Spleen (tissue), 11 donors: ENCODE measurements at regions not wholly inside any gene's neighbourhood (a gene's known extent, or its start where the extent isn't known, plus 50 kb on each side); places are given as distances from the start of the nearest gene placed in this dataset.

Experiments
- DNase-seq: peaks from one replicate; pipeline ENCODE4 v3.0.0-alpha.2; 2020
- H3K27ac ChIP-seq, 8 donors: fragments of 200-600 bp; sonication (generic) in 7 of 8; 1 replicate in 4 of 8; 2 replicates in 4 of 8; pipeline versions ENCODE4 v1.5.0 to v1.8.0; 2016 to 2021; ENCODE audit warnings: inconsistent platforms in 4 of 8, mild to moderate bottlenecking in 4 of 8, moderate library complexity in 1 of 8
- H3K27me3 ChIP-seq, 7 donors: fragments of 200-600 bp; sonication (generic) in 6 of 7; replicated peaks in 1 of 7; 1 replicate in 4 of 7; 2 replicates in 3 of 7; pipeline versions ENCODE4 v1.5.0 to v1.8.0; 2016 to 2021; ENCODE audit warnings: inconsistent platforms in 3 of 7, mild to moderate bottlenecking in 1 of 7
- H3K36me3 ChIP-seq, 6 donors: fragments of 200-600 bp; sonication (generic) in 5 of 6; 1 replicate in 4 of 6; 2 replicates in 2 of 6; pipeline versions ENCODE4 v1.5.0 to v1.8.0; 2016 to 2021; ENCODE audit warnings: inconsistent platforms in 2 of 6
- H3K4me1 ChIP-seq, 6 donors: fragments of 200-600 bp; sonication (generic) in 5 of 6; 1 replicate in 3 of 6; 2 replicates in 3 of 6; pipeline versions ENCODE4 v1.5.0 to v1.8.0; 2016 to 2021; ENCODE audit warnings: inconsistent platforms in 3 of 6
- H3K4me3 ChIP-seq, 8 donors: fragments of 200-600 bp; sonication (generic) in 7 of 8; 1 replicate in 4 of 8; 2 replicates in 4 of 8; pipeline versions ENCODE4 v1.5.0 to v1.8.0; 2016 to 2021; ENCODE audit warnings: inconsistent platforms in 4 of 8, mild to moderate bottlenecking in 4 of 8, moderate library complexity in 2 of 8
- H3K9me3 ChIP-seq, 8 donors: fragments of 200-600 bp; sonication (generic) in 7 of 8; 1 replicate in 4 of 8; 2 replicates in 4 of 8; pipeline versions ENCODE4 v1.5.0 to v1.8.0; 2016 to 2021; ENCODE audit warnings: inconsistent platforms in 4 of 8
- POLR2A ChIP-seq, 3 donors: fragments of 450-650 bp; IDR thresholded peaks; one replicate each; pipeline ENCODE4 v1.5.1; 2017; ENCODE audit warnings: antibody characterized with exemption in 3 of 3, mild to moderate bottlenecking in 1 of 3
- POLR2AphosphoS5 ChIP-seq, 3 donors: sonication (generic); formaldehyde crosslinking; IDR thresholded peaks; one replicate each; pipeline ENCODE4 v1.5.1; 2017; ENCODE audit warnings: antibody characterized with exemption in 3 of 3
- whole genome bisulfite sequencing, 5 donors: extraction: QIAGEN DNeasy Blood & Tissue Kit in 3 of 5; methylation state at CpG; one replicate each; pipeline versions ENCODE4 v1.1.5 to v1.1.7; 2013 to 2018; 5-methylcytosine and 5-hydroxymethylcytosine counted together
- intact Hi-C: fragments of 100-400 bp; cut with DNase I; formaldehyde crosslinking; loops from one replicate; pipeline ENCODE4 v1.15.0; 2023; ENCODE audit warnings: low total_unique reads
- TF ChIP-seq, protein P1 (sequence below), 11 experiments: fragments of 200-600 bp in 7 of 11; fragments of 450-650 bp in 4 of 11; sonication (generic) in 4 of 11; IDR thresholded peaks in 8 of 11; conservative IDR thresholded peaks in 3 of 11; 1 replicate in 7 of 11; 2 replicates in 4 of 11; pipeline versions ENCODE4 v1.4.0 to v1.8.0; 2016 to 2021; ENCODE audit warnings: antibody characterized with exemption in 11 of 11, inconsistent platforms in 4 of 11, mild to moderate bottlenecking in 1 of 11
- donor health status: healthy with polysubstance abuse.
- donor health status: DM: no; HTN: no; CAD: no; lungs with moderate emphysema.
- donor health status: DM: no; HTN: no; CAD: no.
- donor health status: Bipolar disorder and iron deficiency.
- donor health status: healthy.
- donor health status: DM: no; HTN: no; CAD: no.
- donor health status: DM: yes; HTN: yes; CAD: no.

- no peaks in the 10 kb centered on the region for H3K9me3 ChIP-seq
- H3K27me3 ChIP-seq: no peaks in the 10 kb centered on the region
- no peak overlapping the region for H3K27ac ChIP-seq
- H3K36me3 ChIP-seq: no peaks in the 10 kb centered on the region
- WGBS, 5 donors: 63 to 93% (median 80%) methylated on average over 1 of the region's 1 CpG
- DNase-seq: no peak
- TF ChIP-seq POLR2A (IDR thresholded peaks at IDR 0.05) (no peak), POLR2AphosphoS5 (IDR thresholded peaks at IDR 0.05) (no peak)
- TF ChIP-seq, protein P1, sequence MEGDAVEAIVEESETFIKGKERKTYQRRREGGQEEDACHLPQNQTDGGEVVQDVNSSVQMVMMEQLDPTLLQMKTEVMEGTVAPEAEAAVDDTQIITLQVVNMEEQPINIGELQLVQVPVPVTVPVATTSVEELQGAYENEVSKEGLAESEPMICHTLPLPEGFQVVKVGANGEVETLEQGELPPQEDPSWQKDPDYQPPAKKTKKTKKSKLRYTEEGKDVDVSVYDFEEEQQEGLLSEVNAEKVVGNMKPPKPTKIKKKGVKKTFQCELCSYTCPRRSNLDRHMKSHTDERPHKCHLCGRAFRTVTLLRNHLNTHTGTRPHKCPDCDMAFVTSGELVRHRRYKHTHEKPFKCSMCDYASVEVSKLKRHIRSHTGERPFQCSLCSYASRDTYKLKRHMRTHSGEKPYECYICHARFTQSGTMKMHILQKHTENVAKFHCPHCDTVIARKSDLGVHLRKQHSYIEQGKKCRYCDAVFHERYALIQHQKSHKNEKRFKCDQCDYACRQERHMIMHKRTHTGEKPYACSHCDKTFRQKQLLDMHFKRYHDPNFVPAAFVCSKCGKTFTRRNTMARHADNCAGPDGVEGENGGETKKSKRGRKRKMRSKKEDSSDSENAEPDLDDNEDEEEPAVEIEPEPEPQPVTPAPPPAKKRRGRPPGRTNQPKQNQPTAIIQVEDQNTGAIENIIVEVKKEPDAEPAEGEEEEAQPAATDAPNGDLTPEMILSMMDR (IDR thresholded peaks at IDR 0.05 in 8 of 11, conservative IDR thresholded peaks at IDR 0.05 in 3 of 11): no peak
- intact Hi-C loops: no loop called here
- no peaks in the 10 kb centered on the region for H3K4me1 ChIP-seq
- H3K4me3 ChIP-seq: no peak overlapping the region
These were observed 988.5 kb upstream of the ADGRB3 start for GRCh38 chr6:67646550-67646949.

GRCh38 chr6:67643281-67643680 lies 991.8 kb upstream of the ADGRB3 start:
- intact Hi-C loops: no loop called here
- no peak overlapping the region for H3K4me3 ChIP-seq
- peaks cover 0 to 2% (median 0%) of the 10 kb centered on the region in 8 donors for H3K9me3 ChIP-seq
- 74 to 89% (median 78%) methylated on average over 1 of the region's 1 CpG for WGBS, 5 donors
- TF ChIP-seq POLR2A (IDR thresholded peaks at IDR 0.05) (no peak), POLR2AphosphoS5 (IDR thresholded peaks at IDR 0.05) (no peak)
- TF ChIP-seq, protein P1 (IDR thresholded peaks at IDR 0.05 in 8 of 11, conservative IDR thresholded peaks at IDR 0.05 in 3 of 11): no peak
- no peak overlapping the region for H3K27ac ChIP-seq
- H3K36me3 ChIP-seq: no peaks in the 10 kb centered on the region
- no peaks in the 10 kb centered on the region for H3K4me1 ChIP-seq
- no peak for DNase-seq
- no peaks in the 10 kb centered on the region for H3K27me3 ChIP-seq

- intact Hi-C loops: no loop called here
- H3K36me3 ChIP-seq: no peaks in the 10 kb centered on the region
- no peaks in the 10 kb centered on the region for H3K27me3 ChIP-seq
- H3K4me3 ChIP-seq: no peak overlapping the region
- TF ChIP-seq, protein P1 (IDR thresholded peaks at IDR 0.05 in 8 of 11, conservative IDR thresholded peaks at IDR 0.05 in 3 of 11): no peak
- no peak for TF ChIP-seq POLR2AphosphoS5 (IDR thresholded peaks at IDR 0.05)
- no peak for TF ChIP-seq POLR2A (IDR thresholded peaks at IDR 0.05)
- H3K9me3 ChIP-seq: peaks cover 0 to 2% (median 0%) of the 10 kb centered on the region in 8 donors
- WGBS, 5 donors: 34 to 82% (median 79%) methylated on average over 1 of the region's 1 CpG
- H3K4me1 ChIP-seq: no peaks in the 10 kb centered on the region
- H3K27ac ChIP-seq: no peak overlapping the region
- DNase-seq: no peak
These were observed 992.5 kb upstream of the ADGRB3 start for GRCh38 chr6:67642582-67642981.

- Histone ChIP-seq H3K27me3 (no peaks in the 10 kb centered on the region), H3K9me3 (peaks cover 0 to 2% (median 0%) of the 10 kb centered on the region in 8 donors), H3K27ac (no peak overlapping the region), H3K36me3 (no peaks in the 10 kb centered on the region), H3K4me3 (no peak overlapping the region), H3K4me1 (no peaks in the 10 kb centered on the region)
- DNase-seq: no peak
- TF ChIP-seq POLR2AphosphoS5 (IDR thresholded peaks at IDR 0.05): no peak
- intact Hi-C loops: no loop called here
These were observed 994.6 kb upstream of the ADGRB3 start for GRCh38 chr6:67640484-67640883.

DNA sequence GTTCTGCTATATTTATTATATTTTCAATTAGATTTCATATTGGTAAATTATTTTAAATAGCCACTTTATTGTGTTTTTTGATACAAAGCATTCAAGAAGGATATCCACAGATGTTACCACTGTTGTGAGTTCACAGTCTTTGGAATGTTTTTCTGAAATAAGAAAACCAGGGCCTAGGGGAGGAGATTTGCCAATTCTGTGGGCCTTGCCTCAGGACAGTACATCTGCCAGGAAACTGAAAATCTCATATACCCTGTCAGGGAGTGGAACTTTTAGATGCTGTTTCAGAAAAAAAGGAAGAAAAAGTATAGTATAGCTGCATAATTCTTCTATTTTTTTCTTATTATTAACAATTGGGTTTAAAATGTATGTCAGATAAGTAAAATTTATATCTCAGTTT lies 995.9 kb upstream of the ADGRB3 start:
- intact Hi-C loops: no loop called here
- H3K27me3 ChIP-seq: no peaks in the 10 kb centered on the region
- peaks cover 0 to 10% (median 7%) of the 10 kb centered on the region in 8 donors for H3K9me3 ChIP-seq
- H3K27ac ChIP-seq: no peak overlapping the region
- TF ChIP-seq POLR2AphosphoS5 (IDR thresholded peaks at IDR 0.05): no peak
- TF ChIP-seq, protein P1 (IDR thresholded peaks at IDR 0.05 in 8 of 11, conservative IDR thresholded peaks at IDR 0.05 in 3 of 11): no peak
- no peak for TF ChIP-seq POLR2A (IDR thresholded peaks at IDR 0.05)
- no peak for DNase-seq
- no peaks in the 10 kb centered on the region for H3K4me1 ChIP-seq
- no peak overlapping the region for H3K4me3 ChIP-seq
- H3K36me3 ChIP-seq: no peaks in the 10 kb centered on the region
